Muscle layer of colon (tissue), 2 donors: ENCODE measurements at regions not wholly inside any gene's neighbourhood (a gene's known extent, or its start where the extent isn't known, plus 50 kb on each side); places are given as distances from the start of the nearest gene placed in this dataset.

Source experiments
- H3K27ac ChIP-seq: one replicate; pipeline ENCODE4 v1.7.0; 2013; ENCODE audit warnings: low read depth, mild to moderate bottlenecking, low read length, moderate library complexity
- H3K27me3 ChIP-seq, 2 donors: one replicate each; pipeline ENCODE4 v1.7.0; 2013; ENCODE audit warnings: low read length in 2 of 2, mild to moderate bottlenecking in 2 of 2; ENCODE audit not compliant: insufficient read depth in 2 of 2, control insufficient read depth in 1 of 2
- H3K36me3 ChIP-seq: one replicate; pipeline ENCODE4 v1.7.0; 2013; ENCODE audit warnings: mild to moderate bottlenecking, low read length; ENCODE audit not compliant: insufficient read depth
- H3K4me1 ChIP-seq: one replicate; pipeline ENCODE4 v1.7.0; 2013; ENCODE audit warnings: mild to moderate bottlenecking, low read length; ENCODE audit not compliant: insufficient read depth
- H3K4me3 ChIP-seq, 2 donors: one replicate each; pipeline ENCODE4 v1.7.0; 2013; ENCODE audit warnings: low read length in 2 of 2, low read depth in 1 of 2, mild to moderate bottlenecking in 1 of 2, moderate library complexity in 1 of 2
- H3K9ac ChIP-seq: one replicate; pipeline ENCODE4 v1.7.0; 2013; ENCODE audit warnings: low read length
- H3K9me3 ChIP-seq: one replicate; pipeline ENCODE4 v1.7.0; 2013; ENCODE audit warnings: mild to moderate bottlenecking, low read length
- donor health status: abdominal sarcoma.
- donor health status: Adenocarcinoma of cecum.

GRCh38 chr18:78673516-78674321 lies 305.9 kb upstream of the SALL3 start:
- Histone ChIP-seq H3K27me3 (no peaks in the 10 kb centered on the region), H3K9me3 (no peaks in the 10 kb centered on the region), H3K27ac (no peak overlapping the region), H3K4me1 (no peaks in the 10 kb centered on the region), H3K9ac (no peak overlapping the region), H3K36me3 (no peaks in the 10 kb centered on the region), H3K4me3 (no peak overlapping the region)

- Histone ChIP-seq H3K36me3 (no peaks in the 10 kb centered on the region), H3K9me3 (no peaks in the 10 kb centered on the region), H3K9ac (no peak overlapping the region), H3K4me1 (no peaks in the 10 kb centered on the region), H3K27ac (no peak overlapping the region), H3K27me3 (no peaks in the 10 kb centered on the region), H3K4me3 (no peak overlapping the region)
Measured at GRCh38 chr18:78675231-78675630, 304.4 kb upstream of the SALL3 start.

GRCh38 chr18:78676622-78677482 lies 302.8 kb upstream of the SALL3 start:
- Histone ChIP-seq H3K27ac (no peak overlapping the region), H3K9me3 (no peaks in the 10 kb centered on the region), H3K9ac (no peak overlapping the region), H3K36me3 (no peaks in the 10 kb centered on the region), H3K4me3 (no peak overlapping the region), H3K4me1 (no peaks in the 10 kb centered on the region), H3K27me3 (no peaks in the 10 kb centered on the region)

- H3K36me3 ChIP-seq: no peaks in the 10 kb centered on the region
- no peaks in the 10 kb centered on the region for H3K27me3 ChIP-seq
- no peak overlapping the region for H3K9ac ChIP-seq
- H3K4me3 ChIP-seq: no peak overlapping the region
- H3K27ac ChIP-seq: no peak overlapping the region
- no peaks in the 10 kb centered on the region for H3K4me1 ChIP-seq
- H3K9me3 ChIP-seq: no peaks in the 10 kb centered on the region
Measured at GRCh38 chr18:78677483-78678317, 301.9 kb upstream of the SALL3 start.

GRCh38 chr18:78678318-78678695 lies 301.3 kb upstream of the SALL3 start:
- Histone ChIP-seq H3K27ac (no peak overlapping the region), H3K9ac (no peak overlapping the region), H3K27me3 (no peaks in the 10 kb centered on the region), H3K36me3 (no peaks in the 10 kb centered on the region), H3K9me3 (no peaks in the 10 kb centered on the region), H3K4me3 (no peak overlapping the region), H3K4me1 (no peaks in the 10 kb centered on the region)

GRCh38 chr18:78679031-78679430 lies 300.6 kb upstream of the SALL3 start:
- Histone ChIP-seq H3K27me3 (no peaks in the 10 kb centered on the region), H3K36me3 (no peaks in the 10 kb centered on the region), H3K27ac (no peak overlapping the region), H3K9me3 (no peaks in the 10 kb centered on the region), H3K4me1 (no peaks in the 10 kb centered on the region), H3K9ac (no peak overlapping the region), H3K4me3 (no peak overlapping the region)

GRCh38 chr18:78679613-78680260 lies 299.9 kb upstream of the SALL3 start:
- H3K27me3 ChIP-seq: no peaks in the 10 kb centered on the region
- H3K9me3 ChIP-seq: no peaks in the 10 kb centered on the region
- no peaks in the 10 kb centered on the region for H3K4me1 ChIP-seq
- no peaks in the 10 kb centered on the region for H3K36me3 ChIP-seq
- no peak overlapping the region for H3K9ac ChIP-seq
- H3K4me3 ChIP-seq: no peak overlapping the region
- no peak overlapping the region for H3K27ac ChIP-seq

GRCh38 chr18:78681396-78681795 lies 298.2 kb upstream of the SALL3 start:
- H3K27me3 ChIP-seq: no peaks in the 10 kb centered on the region
- no peaks in the 10 kb centered on the region for H3K4me1 ChIP-seq
- H3K36me3 ChIP-seq: no peaks in the 10 kb centered on the region
- no peak overlapping the region for H3K27ac ChIP-seq
- H3K4me3 ChIP-seq: no peak overlapping the region
- H3K9me3 ChIP-seq: no peaks in the 10 kb centered on the region
- H3K9ac ChIP-seq: no peak overlapping the region

- Histone ChIP-seq H3K36me3 (no peaks in the 10 kb centered on the region), H3K9me3 (no peaks in the 10 kb centered on the region)
Measured at GRCh38 chr18:78681934-78682333, 297.7 kb upstream of the SALL3 start.

GRCh38 chr18:78682716-78683115 lies 296.9 kb upstream of the SALL3 start:
- Histone ChIP-seq H3K27me3 (no peaks in the 10 kb centered on the region), H3K27ac (no peak overlapping the region), H3K4me1 (no peaks in the 10 kb centered on the region), H3K4me3 (no peak overlapping the region), H3K9me3 (no peaks in the 10 kb centered on the region), H3K36me3 (no peaks in the 10 kb centered on the region), H3K9ac (no peak overlapping the region)

More at GRCh38 chr18:78681934-78682333, 297.7 kb upstream of the SALL3 start:
- no peak overlapping the region for H3K4me3 ChIP-seq
- H3K9ac ChIP-seq: no peak overlapping the region
- no peak overlapping the region for H3K27ac ChIP-seq
- H3K27me3 ChIP-seq: no peaks in the 10 kb centered on the region
- H3K4me1 ChIP-seq: no peaks in the 10 kb centered on the region
